Activated T-helper 2 cell treated with anti-CD3 and anti-CD28 coated beads, Interferon-gamma antibody, Interleukin-2, Interleukin-4, amounts not matched to agents 10 μg/mL and 5 μg/mL and 100 μg/mL, durations not matched to agents 14 hours and 24 hours and 36 hours (primary cell): ENCODE measurements at regions not wholly inside any gene's neighbourhood (a gene's known extent, or its start where the extent isn't known, plus 50 kb on each side); places are given as distances from the start of the nearest gene placed in this dataset.
"Not testable (repeated sequence)": the region's sequence is repeated elsewhere in the genome, so short reads cannot be mapped to it uniquely, and the experiment has no call there.

Experiments used
- DNase-seq: peaks from one replicate; pipeline ENCODE4 v3.0.0; 2021; ENCODE audit warnings: low spot score
- H3K27ac Mint-ChIP-seq: one replicate; pipeline ENCODE4 v1.8.0; 2021; ENCODE audit warnings: mixed read lengths
- H3K27me3 Mint-ChIP-seq: one replicate; pipeline ENCODE4 v1.8.0; 2021; ENCODE audit warnings: low read depth, mixed read lengths
- H3K36me3 Mint-ChIP-seq: one replicate; pipeline ENCODE4 v1.8.0; 2021; ENCODE audit warnings: low read depth, mixed read lengths
- H3K4me1 Mint-ChIP-seq: one replicate; pipeline ENCODE4 v1.8.0; 2021; ENCODE audit warnings: low read depth, mixed read lengths
- H3K4me3 Mint-ChIP-seq: one replicate; pipeline ENCODE4 v1.8.0; 2021; ENCODE audit warnings: low read depth, mild to moderate bottlenecking, moderate library complexity, mixed read lengths
- H3K9me3 Mint-ChIP-seq: one replicate; pipeline ENCODE4 v1.8.0; 2021; ENCODE audit warnings: mixed read lengths
- intact Hi-C: fragments of 100-400 bp; cut with micrococcal nuclease; formaldehyde crosslinking; loops from one replicate; pipeline ENCODE4 v1.15.1; 2023

GRCh38 chr9:93750045-93750444 is 173.7 kb downstream of the PHF2 start:
- Mint-ChIP-seq H3K36me3 (no peaks in the 10 kb centered on the region), H3K27me3 (no peaks in the 10 kb centered on the region), H3K4me3 (no peak overlapping the region), H3K4me1 (no peaks in the 10 kb centered on the region), H3K9me3 (peaks cover 57% of the 10 kb centered on the region), H3K27ac (no peak overlapping the region)
- intact Hi-C loops = no loop called here
- DNase-seq = no peak

DNA sequence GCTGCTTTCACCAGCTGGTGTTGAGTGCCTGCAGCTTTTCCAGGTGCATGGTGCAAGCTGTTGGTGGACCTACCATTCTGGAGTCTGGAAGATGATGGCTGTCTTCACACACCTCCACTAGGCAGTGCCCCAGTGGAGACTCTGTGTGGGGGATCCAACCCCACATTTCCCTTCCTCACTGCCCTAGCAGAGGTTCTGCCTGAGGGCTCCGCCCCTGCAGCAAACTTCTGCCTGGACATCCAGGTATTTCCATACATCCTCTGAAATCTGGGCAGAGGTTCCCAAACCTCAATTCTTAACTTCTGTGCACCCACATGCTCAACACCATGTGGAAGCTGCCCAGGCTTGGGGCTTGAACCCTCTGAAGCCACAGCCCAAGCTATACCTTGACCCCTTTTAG is 172.4 kb downstream of the PHF2 start:
- peaks cover 57% of the 10 kb centered on the region for H3K9me3 Mint-ChIP-seq
- H3K27ac Mint-ChIP-seq, H3K36me3 Mint-ChIP-seq, H3K4me1 Mint-ChIP-seq, DNase-seq, H3K27me3 Mint-ChIP-seq, H3K4me3 Mint-ChIP-seq, intact Hi-C loops: not testable (repeated sequence)

GRCh38 chr9:93731963-93732362 is 155.6 kb downstream of the PHF2 start:
- H3K27me3 Mint-ChIP-seq = no peaks in the 10 kb centered on the region
- no peaks in the 10 kb centered on the region for H3K36me3 Mint-ChIP-seq
- no peaks in the 10 kb centered on the region for H3K4me1 Mint-ChIP-seq
- intact Hi-C loops = no loop called here
- no peak overlapping the region for H3K4me3 Mint-ChIP-seq
- no peak overlapping the region for H3K27ac Mint-ChIP-seq
- H3K9me3 Mint-ChIP-seq = peaks cover 36% of the 10 kb centered on the region
- no peak for DNase-seq

GRCh38 chr9:93730648-93731047 is 154.3 kb downstream of the PHF2 start:
- H3K9me3 Mint-ChIP-seq = peaks cover 32% of the 10 kb centered on the region
- intact Hi-C loops = no loop called here
- no peak overlapping the region for H3K27ac Mint-ChIP-seq
- no peak for DNase-seq
- H3K4me3 Mint-ChIP-seq = no peak overlapping the region
- no peaks in the 10 kb centered on the region for H3K27me3 Mint-ChIP-seq
- no peaks in the 10 kb centered on the region for H3K4me1 Mint-ChIP-seq
- H3K36me3 Mint-ChIP-seq = no peaks in the 10 kb centered on the region

GRCh38 chr9:93730217-93730616 is 153.8 kb downstream of the PHF2 start:
- Mint-ChIP-seq H3K27me3 (no peaks in the 10 kb centered on the region), H3K36me3 (no peaks in the 10 kb centered on the region), H3K9me3 (peaks cover 32% of the 10 kb centered on the region), H3K4me3 (no peak overlapping the region), H3K4me1 (no peaks in the 10 kb centered on the region), H3K27ac (no peak overlapping the region)
- no peak for DNase-seq
- intact Hi-C loops = no loop called here
